MM.1S (cell line): ENCODE measurements at regions not wholly inside any gene's neighbourhood (a gene's known extent, or its start where the extent isn't known, plus 50 kb on each side); places are given as distances from the start of the nearest gene placed in this dataset.

Experiments
- EZH2 ChIP-seq: fragments of 300-600 bp; sonication (generic); optimal IDR thresholded peaks from 2 replicates; pipeline ENCODE3; 2017; ENCODE audit warnings: low read depth, mild to moderate bottlenecking, antibody characterized with exemption, low read length, mixed read lengths
- EZH2phosphoT487 ChIP-seq: fragments of 300-600 bp; sonication (generic); IDR thresholded peaks from 2 replicates; pipeline ENCODE4 v1.6.1; 2018; ENCODE audit warnings: antibody characterized with exemption, low read length
- TF ChIP-seq, protein P1 (sequence below): fragments of 300-600 bp; sonication (generic); IDR thresholded peaks from 2 replicates; pipeline ENCODE4 v1.5.1; 2016; ENCODE audit warnings: antibody characterized with exemption, low read length, mixed read lengths

DNA sequence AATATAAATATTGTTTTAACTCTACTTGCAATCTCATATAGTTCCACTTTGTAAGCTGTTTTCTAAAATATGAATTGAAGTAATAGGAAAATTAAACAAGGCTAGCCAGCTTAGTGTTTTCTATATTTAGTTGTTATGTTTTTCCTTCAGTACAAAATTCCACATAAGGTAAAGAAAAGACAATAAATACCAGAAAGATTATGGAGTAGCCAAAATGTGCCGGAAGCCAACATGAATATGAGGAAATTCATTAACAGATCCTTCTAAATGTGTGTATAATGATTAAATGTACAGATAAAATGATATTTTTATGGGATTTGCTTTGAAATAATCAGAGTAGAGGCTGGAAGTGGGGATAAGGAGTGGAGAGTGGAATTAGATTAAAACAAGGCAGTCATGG lies 52.5 kb upstream of the COL21A1 start:
- TF ChIP-seq, protein P1, sequence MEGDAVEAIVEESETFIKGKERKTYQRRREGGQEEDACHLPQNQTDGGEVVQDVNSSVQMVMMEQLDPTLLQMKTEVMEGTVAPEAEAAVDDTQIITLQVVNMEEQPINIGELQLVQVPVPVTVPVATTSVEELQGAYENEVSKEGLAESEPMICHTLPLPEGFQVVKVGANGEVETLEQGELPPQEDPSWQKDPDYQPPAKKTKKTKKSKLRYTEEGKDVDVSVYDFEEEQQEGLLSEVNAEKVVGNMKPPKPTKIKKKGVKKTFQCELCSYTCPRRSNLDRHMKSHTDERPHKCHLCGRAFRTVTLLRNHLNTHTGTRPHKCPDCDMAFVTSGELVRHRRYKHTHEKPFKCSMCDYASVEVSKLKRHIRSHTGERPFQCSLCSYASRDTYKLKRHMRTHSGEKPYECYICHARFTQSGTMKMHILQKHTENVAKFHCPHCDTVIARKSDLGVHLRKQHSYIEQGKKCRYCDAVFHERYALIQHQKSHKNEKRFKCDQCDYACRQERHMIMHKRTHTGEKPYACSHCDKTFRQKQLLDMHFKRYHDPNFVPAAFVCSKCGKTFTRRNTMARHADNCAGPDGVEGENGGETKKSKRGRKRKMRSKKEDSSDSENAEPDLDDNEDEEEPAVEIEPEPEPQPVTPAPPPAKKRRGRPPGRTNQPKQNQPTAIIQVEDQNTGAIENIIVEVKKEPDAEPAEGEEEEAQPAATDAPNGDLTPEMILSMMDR = no peak
- TF ChIP-seq EZH2 = no peak
- no peak for TF ChIP-seq EZH2phosphoT487
